SKM-1 (cell line): ENCODE measurements at regions not wholly inside any gene's neighbourhood (a gene's known extent, or its start where the extent isn't known, plus 50 kb on each side); places are given as distances from the start of the nearest gene placed in this dataset.
"Not testable (repeated sequence)": the region's sequence is repeated elsewhere in the genome, so short reads cannot be mapped to it uniquely, and the experiment has no call there.

Source experiments
- DNase-seq: peaks from one replicate; lab custom pipeline; 2025; ENCODE audit not compliant: unreplicated experiment; lab: John Stamatoyannopoulos, UW

DNA sequence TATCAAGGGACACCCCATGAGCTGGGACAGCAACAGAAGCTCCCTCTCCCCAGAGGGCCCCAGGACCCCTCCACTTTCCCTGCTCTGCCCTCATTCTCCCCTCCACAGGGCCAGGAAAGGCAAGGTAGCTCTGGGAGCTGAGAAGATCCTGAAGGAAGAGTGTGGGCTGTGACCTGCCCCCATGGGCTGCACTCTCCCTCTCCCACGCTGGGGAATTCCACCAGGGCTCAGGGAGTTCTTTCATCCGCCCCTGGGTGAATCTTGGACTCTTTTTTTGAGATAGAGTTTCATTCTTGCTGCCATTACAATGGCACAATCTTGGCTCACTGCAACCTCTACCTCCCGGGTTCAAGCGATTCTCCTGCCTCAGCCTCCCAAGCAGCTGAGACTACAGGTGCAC is 73.8 kb downstream of the C9orf50 start:
- DNase-seq: no peak

DNA sequence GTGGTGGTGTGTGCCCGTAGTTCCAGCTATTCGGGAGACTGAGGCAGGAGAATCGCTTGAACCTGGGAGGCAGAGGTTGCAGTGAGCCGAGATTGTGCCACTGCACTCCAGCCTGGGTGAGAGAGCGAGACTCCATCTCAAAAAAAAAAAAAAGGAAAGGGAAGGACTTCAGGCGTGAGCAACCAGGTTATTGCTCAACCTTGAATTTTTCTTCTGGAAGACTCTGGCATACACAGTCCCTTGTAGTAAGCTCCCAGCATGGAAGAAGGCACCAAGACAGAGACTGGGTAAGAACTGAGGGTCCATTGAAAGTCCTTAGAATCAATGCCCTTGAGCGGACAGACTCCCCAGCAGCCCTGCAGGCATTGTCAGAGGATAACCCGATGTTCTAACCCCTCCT is 75.0 kb downstream of the C9orf50 start:
- DNase-seq: not testable (repeated sequence)

DNA sequence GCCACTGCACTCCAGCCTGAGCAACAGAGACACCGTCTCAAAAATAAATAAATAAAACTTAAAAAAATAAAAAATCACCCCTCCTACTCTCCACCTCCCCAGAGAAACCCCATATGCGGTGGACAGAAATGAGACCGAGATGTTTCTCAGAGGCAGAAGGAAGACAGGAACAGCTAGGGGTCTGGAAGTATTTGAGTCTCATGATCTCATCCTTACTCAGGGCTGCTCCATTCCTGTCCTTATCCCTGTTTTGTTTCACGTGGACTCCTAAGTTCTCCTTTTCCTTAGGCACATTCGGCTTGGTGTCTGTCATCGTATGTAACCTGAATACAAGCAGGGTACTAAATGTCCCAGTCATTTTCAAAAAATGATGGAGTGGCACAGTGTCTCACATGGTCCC is 76.1 kb downstream of the C9orf50 start:
- no peak for DNase-seq

DNA sequence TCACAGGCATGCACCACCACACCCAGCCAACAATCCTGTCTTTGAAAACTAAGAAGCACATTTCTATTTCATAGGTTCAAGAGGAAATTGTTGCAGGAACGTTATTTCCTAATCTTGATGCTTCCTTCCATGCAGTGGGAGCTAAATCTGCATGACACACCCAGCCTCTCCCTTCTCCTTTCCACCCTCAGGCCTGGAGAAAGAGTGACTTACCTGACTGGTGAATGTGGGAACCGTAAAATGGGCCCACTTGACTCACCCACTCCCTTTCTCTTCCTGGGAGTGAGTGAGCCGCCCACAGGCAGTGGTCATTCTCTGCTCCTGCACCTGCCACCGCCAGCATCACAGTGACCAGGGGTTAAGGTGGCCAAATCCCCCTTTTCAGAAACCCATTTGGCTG is 78.2 kb downstream of the C9orf50 start:
- DNase-seq: peak; percentile 39

DNA sequence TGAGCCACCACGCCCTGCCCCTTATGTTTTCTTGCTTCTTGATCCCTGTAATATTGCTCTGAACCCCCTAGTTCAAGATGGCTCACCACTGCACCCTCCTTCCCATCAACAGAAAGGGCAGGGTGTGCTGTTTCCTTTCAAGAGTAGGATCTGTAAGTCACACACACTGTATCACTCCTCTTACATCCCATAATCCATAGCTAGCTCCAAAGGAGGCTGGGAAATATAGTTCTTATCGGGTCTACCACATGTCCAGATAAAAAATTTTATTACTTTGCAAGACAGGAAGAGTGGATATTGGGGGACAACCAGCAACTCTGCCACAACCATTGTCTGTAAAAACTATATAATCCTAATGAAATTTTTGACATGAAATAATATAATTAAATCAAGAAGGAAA is 79.6 kb downstream of the C9orf50 start:
- DNase-seq: no peak

DNA sequence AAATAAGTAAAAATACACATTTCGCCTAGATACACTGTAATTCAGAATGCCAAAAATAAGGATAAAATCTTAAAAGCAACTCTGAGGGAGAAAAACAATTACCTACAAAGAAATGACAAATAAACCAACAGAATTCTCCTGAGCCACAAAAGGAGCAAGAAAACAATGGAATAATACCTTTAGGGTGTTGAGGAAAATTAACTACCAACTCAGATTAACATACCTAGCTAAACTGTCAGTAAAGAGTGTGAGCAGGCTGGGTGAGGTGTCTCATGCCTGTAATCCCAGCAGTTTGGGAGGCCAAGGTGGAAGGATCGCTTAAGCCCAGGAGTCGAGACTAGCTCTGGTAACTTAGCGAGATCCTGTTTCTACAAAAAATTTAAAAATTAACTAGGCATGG is 81.5 kb downstream of the C9orf50 start:
- DNase-seq: no peak

DNA sequence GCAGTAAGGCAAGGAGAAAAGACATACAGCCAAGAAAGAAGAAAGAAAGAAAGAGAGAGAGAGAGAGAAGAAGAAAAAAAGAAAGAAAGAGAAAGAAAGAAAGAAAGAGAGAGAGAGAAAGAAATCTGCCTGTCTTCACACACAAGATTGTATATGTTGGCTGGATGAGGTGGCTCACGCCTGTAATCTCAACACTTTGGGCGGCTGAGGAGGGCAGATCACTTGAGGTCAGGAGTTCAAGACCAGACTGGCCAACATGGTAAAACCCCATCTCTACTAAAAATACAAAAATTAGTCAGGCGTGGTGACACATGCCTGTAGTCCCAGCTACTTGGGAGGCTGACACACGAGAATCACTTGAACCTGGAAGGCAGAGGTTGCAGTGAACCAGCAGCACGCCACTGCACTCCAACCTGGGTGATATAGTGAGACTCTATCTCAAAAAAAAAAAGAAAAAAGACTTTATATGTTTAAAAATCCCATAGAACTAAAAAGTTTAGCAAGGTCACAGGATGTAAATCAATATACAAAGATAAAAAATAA is 89.0 kb downstream of the C9orf50 start:
- DNase-seq: not testable (repeated sequence)

DNA sequence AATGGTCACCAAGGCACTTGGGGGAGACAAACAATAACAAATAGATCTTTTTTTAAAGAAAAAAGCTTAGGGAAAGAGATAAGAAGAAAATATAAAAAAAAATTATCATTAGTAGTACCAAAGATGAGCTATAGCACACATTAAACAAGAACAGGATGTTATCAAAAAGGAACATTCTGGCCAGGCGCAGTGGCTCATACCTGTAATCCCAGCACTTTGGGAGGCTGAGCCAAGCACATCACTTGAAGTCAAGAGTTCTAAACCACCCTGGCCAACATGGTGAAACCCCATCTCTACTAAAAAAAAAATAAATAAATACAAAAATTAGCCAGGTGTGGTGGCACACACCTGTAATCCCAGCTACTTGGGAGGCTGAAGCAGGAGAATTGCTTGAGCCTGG is 92.9 kb downstream of the C9orf50 start:
- not testable (repeated sequence) for DNase-seq

DNA sequence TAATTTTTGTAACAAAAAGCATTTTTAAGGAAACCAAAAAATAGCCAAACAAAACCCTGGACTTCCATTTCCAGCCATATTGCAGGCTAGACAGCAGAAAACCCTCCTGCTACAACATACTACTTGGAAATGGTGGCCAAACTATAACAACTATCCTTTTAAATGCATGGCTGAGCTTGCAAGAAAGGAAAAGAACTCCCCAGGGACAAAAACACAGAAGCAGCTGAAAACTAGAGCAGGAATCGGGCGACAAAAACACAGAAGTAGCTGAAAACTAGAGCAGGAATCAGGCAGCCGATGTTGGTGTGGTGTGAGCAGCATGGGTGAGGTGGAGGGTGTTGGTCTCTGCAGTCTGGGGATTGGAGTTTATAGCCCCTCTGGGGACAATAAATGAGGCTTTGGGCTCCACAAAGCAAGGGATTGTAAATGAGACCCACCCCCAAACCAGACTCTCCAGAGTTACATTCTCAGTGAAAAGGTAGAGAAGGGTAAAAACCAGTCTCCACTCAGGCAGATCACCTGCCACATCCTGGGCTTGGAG is 95.2 kb downstream of the C9orf50 start:
- no peak for DNase-seq

DNA sequence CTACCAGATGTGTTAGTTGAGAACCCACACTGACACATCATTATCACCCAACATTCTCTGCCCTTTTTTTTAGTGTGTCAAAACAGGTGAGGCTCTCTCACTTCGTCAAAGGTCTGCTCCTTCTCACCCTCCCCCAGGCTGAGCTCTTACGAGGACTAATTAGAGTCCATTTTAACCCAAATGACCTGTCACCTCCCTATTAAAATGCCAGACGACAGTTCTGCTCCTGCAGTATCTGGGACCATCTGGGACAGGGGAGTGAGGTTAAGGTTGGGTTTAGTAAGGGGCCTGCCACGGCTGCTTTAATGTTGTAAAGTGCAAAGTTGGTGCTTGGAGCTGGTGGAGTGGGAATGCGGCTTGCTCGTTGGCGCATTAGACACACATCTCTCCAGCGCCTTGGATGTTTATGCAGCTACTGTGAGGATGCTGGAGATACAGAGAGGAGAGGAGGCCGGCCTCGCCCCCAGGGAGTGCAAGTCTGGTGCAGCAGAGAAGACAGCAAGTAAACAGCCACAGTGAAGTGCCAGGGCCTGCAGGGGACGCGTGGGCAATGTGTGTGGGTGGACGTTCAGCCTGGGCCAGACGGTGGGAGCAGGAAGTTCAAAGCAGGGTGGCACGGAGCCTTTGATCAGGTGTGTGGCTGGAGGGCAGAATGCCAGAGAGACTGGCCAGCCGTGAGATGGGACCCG is 96.2 kb downstream of the C9orf50 start:
- DNase-seq: no peak

DNA sequence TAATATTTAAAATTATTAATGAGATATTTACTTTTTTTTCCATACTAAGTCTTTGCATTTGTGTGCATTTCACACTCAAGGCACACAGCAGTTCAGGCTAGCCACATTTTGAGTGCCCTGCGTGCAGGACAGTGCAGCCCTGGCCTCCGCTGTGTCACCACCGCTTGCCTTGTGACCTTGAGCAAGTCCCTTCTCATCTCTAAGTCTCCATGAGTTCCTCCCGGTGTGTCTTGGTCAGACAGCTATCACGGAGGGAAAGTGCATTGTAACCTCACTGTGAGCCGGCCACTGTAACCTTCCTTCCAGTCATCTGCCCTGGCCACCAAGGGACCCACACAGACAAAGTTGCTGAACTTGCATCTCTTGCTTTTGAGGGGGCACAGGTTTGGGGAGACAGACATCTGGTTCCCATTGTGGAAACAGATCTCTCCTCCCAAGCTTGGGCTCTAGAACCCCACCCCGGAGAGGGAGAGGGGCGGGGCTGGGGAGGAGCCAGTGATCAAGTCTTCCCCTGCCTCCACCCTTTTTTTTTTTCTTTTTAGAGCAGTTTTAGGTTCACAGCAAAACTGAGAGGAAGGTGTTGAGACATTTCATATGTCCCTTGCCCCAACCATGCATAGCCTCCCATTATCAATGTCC is 96.8 kb downstream of the C9orf50 start:
- DNase-seq: no peak

DNA sequence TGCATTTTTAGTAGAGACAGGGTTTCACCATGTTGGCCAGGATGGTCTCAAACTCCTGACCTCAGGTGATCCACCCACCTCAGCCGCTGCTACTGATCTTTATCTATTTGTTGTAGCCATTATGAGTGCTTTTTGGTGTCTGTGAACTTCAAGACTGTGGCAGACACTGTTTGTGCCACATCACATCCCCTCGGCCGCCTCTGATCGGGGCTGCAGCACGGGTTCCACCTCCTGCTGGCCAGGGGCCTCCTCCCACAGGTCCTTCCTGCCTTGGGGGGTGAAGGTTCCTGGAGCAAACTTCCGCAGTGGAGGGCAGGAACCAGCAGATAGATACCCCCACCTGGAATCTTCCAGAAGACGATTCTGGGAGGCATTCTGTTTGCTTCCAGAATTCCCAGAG is 98.5 kb downstream of the C9orf50 start:
- DNase-seq: no peak

DNA sequence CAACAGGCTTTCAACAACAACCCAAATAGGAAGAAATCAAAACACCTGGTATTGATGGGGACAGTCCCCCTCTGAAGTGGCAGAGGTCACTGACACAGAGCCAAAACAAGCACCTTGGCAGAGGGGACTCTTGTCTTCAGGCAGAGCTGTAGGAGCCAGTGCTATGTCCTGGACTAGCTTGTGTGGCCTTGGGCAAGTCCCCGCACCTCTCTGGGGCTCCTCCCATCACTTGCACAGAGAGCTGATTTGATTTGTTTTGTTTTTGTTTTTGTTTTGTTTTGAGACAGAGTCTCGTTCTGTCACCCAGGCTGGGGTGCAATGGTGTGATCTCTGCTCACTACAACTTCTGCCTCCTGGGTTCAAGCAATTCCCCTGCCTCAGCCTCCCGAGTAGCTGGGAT is 100.8 kb downstream of the C9orf50 start:
- no peak for DNase-seq

DNA sequence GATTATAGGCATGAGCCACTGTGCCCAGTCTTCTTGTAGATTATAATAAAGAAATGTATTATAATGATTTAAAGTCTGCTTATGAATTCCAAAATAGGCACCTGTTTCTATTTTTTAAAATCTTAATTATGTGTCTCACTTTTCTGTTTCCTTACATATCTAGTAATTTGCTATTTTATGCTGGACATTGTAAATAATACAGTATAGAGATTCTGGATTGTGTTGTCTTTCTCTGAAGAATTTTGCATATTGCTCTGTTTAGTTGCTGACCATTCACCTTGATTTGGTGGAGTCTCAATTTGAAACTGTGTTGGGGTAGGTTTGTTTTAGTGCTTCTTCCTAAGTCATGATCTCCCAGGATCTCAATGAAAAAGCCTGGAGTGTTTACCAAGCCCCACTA is 102.8 kb downstream of the C9orf50 start:
- DNase-seq: no peak

DNA sequence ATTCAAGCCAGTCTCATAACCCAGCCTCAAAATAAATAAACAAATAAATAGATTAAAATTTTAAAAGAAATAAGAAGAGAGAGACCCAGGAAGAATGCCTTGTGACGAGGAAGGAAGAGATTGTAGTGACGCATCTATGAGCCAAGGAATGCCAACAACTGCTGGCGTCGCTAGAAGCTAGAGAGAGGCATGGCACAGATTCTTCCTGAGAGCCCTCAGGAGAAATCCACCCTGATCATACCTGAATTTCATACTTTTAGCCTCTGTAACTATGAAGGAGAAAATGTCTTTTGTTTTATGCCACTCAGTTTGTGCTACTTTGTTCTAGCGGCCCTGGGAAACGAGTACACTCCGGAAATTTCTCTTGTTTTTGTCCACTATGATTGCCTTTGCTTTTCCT is 103.9 kb downstream of the C9orf50 start:
- DNase-seq: no peak

DNA sequence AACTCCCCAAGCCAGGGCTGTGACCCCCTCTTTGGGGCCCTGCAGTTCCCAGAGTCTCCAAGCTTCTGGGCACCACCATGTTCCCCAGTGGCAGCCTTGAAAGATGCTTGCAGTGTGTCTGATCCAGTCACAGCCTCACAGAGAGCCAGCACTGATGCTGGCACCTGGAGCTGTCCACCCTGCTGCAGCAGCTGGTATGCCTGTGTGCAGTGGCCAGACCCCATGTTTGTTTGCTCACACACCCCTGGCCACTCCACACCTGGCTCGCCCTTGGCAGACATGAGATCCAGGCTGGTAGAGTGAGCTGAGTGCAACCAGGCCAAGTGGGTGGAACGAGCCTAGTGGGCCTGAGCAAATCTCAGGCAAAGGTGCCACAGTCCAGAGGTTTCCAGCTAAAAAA is 106.0 kb downstream of the C9orf50 start:
- no peak for DNase-seq

DNA sequence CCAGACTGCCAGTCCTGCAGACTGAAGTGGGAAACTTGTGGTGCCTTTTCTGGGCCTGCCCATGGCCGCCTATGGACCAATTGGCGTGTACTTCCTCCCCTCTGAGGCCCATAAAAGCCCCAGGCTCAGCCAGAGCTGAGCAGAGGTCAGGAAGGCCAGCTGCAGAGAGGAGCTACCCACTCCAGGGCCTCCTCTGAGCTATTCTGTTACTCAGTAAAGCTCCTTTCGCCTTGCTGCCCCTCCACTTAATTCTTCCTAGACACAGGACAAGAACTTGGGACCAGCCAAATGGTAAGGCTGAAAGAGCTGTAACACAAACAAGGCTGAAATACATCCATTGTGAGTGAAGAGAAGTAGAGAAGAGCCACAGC is 106.4 kb downstream of the C9orf50 start:
- no peak for DNase-seq

DNA sequence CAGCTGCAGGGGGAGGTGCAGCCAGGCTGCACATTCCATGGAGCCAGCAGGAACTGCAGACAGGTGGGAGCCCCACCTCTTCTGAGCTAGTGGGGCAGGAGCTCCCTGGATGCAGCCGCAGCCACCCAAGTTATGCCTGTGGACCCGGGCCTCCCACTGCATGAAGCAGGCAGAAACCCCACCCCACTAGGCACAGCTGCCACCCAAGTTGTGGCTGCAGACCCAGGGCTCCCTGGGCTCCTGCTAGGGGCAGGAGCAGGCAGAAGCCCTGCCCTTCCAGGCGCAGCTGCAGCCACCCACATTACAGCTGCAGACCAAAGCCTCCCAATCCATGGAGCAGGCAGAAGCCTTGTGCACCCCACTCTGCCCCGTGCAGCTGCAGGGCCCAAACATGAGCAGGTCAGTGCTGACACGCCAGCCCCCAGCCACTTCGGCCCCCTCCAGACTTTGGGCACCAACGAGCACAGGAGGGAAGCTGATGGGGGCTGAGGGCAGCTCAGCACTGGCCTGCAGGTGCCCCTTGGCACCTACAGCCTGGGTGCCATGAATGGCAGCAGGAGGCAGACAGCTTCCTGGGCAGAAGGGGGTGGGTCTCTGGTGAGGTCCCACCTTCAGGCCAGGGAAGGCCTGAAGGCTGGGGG is 106.9 kb downstream of the C9orf50 start:
- no peak for DNase-seq

DNA sequence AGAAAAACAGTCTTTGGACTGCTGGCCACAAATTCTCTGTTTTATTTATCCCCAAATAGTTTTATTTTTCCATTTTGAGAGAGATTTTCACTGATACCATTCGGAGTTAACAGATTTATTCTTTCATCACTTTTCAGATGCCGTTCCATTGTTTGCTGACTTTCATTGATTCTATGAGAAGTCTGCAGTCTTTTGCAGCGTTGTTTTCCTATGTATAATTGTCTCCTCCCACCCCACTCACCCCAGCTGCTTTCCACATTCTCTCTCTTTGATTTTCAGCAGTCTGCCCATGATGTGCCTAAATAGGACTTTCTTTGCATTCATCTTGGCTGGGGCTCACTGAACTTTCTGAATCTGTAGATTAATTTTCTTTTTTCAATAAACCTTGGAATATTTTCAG is 107.6 kb downstream of the C9orf50 start:
- DNase-seq: no peak

DNA sequence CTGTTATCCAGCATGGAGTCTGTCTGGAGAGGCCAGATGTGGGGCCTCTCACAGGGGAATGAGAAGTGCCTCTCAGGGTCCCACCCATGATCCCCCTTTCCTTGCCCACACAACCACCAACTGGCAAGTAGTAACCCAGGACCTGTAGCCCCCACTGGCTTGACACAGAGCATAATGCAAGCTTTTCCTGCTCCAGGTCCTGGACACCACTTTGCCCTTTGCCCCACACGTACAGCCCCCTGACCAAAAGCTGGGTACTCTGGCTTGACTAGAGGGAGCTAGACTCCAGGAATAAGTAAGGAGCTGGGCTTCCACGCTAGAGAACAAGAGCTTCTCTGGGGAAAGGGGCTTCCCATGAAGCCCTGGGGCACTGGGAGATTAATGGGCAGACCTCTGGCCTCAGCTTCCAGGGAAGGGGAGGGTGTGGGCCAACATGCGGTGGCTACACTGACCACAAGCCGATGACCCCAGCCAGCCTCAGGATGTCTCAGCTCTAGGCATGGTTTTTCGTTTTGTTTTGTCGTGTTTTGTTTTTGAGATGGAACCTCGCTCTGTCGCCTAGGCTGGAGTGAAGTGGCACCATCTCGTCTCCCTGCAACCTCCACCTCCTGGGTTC is 109.5 kb downstream of the C9orf50 start:
- DNase-seq: no peak

DNA sequence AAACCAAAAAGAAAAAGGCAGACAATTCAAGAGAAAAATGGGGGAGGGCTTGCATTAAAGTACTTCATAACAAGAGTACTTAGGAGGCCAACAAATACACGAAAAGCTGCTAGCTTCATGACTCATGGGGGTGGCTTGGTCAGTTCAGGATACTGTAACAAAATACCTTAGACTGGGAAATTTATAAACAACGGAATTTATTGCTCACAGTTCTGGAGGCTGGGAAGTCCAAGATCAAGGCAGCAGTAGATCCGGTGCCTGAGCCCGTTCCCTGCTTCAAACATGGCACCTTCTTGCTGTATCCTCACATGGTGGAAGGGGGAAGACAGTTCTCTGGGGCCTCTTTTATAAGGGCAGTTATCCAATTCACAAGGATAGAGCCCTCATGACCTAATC is 111.4 kb downstream of the C9orf50 start:
- no peak for DNase-seq

DNA sequence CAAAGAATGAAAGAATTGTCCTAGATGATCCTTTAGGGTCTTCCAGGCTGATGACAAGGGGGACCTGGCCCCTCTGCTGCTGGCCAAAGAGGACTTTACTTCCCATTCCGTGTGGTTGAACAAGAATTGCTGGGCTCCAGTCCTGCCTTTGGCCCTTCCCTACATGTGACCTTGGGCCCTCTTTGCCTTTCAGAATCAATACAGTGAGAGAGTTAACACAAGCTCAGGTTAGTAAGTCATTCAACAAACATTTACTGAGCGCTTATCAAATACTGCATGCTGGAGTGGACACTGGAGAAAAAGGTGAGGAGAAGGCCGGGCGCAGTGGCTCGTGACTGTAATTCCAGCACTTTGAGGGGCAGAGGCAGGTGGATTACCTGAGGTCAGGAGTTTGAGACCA is 113.1 kb downstream of the C9orf50 start:
- no peak for DNase-seq
